Activated T-helper 1 cell treated with anti-CD3 and anti-CD28 coated beads, Interleukin-2, amount 50 U/mL, for 16 hours (primary cell): ENCODE measurements at regions not wholly inside any gene's neighbourhood (a gene's known extent, or its start where the extent isn't known, plus 50 kb on each side); places are given as distances from the start of the nearest gene placed in this dataset.
"Not testable (repeated sequence)": the region's sequence is repeated elsewhere in the genome, so short reads cannot be mapped to it uniquely, and the experiment has no call there.

Experiments
- DNase-seq, 2 donors: peaks; one replicate each; pipeline ENCODE4 v3.0.0-alpha.2; 2020; ENCODE audit warnings: low read depth in 1 of 2, low spot score in 1 of 2

DNA sequence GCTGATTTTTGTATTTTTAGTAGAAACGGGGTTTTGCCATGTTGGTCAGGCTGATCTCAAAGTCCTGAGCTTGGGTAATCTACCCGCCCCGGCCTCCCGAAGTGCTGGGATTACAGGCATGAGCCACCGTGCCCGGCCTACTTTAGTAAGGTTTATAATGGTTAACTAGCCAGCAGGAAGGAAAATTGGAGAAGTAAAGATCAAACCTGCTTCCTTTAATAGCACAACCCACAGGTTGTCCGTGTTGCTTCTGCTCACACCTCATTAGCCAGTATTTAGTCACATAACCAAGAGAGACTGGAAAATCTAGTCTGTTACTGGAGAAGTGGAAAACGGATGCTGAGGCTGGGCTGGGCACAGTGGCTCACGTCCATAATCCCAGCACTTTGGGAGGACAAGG, 51.9 kb upstream of the TBL1XR1 start:
- DNase-seq = no peak

DNA sequence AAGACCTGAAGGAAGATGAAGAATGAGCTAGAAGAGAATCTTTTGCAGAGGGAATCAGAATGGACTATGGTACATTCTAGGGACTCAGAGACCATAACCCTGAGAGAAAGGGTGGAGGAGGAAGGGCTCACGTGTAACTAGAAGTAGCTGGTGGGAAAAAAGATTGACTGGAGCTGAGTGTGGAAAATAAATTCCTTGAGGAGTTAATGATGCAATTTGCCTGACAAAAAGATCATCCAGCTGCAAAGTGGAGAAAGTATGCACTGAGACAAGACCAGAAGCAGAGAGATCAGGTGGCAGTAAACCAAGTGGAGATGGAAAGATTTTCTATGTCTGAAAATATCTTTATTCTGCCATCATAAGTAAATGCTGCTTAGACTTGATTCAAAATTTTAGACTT, 52.9 kb upstream of the TBL1XR1 start:
- DNase-seq = no peak

DNA sequence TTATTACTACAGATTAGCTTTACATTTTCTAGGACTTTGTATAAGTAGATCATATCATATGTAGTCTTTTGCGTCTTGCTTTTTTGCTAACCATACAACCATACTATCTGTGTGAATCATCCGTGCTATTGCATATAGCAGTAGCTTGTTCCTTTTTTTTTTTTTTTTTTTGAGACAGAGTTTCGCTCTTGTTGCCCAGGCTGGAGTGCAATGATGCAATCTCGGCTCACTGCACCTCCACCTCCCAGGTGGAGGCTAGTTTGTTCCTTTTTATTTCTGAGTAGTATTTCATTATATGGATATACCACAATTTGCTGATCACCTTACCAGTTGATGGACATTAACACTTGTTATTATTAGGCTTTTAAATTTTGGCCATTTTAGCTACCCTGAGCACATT, 54.5 kb upstream of the TBL1XR1 start:
- DNase-seq = no peak

DNA sequence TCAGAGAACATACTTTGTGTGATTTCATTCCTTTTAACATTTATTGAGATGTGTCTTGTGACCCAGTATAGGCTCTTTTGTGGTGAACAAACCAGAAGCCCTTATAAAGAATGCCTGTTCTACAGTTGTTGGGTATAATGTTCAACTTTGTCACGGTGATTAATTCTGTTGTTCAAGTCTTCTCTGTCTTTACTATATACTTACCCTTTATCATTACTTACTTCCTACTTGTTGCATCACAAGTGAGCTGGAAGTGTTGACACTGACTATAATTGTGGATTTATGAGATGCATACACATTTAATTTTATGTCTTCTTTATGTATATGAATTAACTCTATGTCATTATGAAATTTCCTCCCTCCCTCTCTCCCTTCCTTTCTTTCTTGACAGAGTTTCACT, 59.7 kb upstream of the TBL1XR1 start:
- no peak for DNase-seq

DNA sequence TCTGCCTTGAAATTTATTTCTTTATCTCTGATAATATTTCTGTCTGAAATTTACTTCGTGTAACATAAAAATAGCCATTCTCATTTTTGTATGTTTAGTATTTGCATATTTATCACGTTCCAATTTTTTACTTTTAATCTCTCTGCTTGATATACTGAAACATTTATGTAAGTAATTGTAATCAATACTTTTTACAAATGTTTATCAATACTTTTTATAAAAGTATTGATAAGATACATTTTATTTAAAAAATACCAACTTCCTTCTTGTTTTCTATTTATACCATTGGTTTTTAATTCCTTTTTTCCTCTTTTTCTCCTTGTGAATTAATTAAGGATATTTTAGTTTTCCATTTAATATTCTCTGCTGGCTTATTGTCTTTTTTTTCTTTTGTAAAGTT, 60.3 kb upstream of the TBL1XR1 start:
- no peak for DNase-seq

DNA sequence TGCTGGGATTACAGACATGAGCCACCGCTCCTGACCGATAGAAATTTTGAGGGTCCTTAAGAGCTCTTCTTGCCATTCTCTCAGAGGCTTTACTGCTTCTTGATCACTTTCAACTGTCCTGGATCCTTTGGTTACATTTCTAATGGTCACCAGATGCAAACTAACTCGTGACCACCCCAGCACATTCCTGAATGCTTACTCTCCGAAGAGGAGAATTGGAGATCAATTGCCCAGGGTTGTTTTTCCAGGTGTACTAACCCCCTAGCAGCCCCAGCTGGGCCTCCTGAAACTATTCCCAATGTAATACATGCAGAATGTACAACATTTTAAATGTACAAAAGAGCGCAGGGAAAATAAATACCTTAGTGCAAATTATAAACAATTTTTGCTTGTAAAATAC, 65.1 kb upstream of the TBL1XR1 start:
- DNase-seq = no peak

DNA sequence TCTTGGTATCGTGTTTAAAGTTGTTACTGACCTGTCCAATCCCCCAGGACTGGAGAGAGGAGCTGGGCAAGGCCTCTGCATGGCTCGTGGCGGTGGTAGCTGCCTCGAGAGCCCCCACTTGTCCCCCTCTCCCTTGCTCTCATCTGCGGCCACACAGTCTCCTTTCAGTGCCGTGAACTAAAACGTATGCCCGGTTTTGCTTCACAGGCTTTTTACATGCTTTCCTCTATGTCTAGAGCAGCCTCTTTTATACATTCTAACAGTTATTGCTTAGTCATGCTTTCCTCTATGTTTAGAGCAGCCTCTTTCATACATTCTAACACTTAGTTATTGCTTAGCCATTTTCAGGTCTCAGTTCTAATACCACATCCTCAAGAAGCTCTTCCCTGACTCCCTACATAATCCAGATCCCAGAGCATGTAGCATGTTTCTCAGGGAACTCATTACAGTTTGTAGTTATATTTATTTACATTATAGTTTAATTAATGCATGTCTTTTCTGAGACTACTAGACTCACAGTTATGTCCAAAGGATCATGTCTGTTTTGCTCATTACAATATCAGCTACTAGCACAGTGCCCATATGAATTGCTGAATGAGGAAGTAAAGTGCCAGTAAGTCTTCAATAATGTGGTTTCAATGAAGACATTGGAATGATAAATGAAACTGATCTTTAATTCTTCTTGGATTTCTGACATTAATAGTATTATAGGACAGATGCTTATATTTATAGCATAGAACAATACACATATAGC, 66.5 kb upstream of the TBL1XR1 start:
- no peak for DNase-seq

DNA sequence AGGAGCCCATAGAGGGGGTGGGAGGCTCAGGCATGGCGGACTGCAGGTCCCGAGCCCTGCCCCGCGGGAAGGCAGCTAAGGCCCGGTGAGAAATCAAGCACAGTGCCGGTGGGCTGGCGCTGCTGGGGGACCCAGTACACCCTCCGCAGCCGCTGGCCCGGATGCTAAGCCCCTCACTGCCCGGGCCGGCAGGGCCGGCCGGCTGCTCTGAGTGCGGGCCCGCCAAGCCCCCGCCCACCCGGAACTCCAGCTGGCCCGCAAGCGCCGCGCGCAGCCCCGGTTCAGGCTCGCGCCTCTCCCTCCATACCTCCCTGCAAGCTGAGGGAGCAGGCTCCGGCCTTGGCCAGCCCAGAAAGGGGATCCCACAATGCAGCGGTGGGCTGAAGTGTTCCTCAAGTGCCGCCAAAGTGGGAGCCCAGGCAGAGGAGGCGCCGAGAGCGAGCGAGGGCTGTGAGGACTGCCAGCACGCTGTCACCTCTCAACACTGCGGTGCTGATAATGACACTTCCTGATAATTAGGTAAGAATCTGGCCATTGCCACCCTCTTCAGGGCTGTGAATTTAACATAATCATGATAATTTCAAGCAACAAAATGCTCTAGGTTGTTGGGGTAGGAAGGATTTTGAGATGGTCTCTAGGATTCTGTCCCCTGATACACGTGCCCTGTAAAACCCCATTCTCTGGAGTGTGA, 74.7 kb upstream of the TBL1XR1 start:
- not testable (repeated sequence) for DNase-seq

DNA sequence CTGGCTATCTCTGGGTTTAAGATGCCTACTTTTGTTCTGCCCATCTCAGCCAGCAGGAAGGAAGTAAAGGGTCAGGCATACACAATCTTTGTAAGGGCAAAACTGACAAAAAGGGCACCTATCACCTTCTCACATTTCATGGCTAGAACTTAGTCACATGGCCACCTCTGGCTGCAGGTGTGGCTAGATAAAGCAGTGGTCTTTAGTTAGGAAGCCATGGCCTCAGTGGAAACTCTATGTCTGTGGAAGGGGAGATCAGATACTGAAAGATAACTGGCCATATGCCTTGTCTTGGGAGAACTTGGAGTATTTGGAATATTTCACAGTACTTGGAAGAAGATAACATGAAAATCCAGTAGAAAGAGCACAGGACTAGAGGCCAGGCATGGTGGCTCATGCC, 80.7 kb upstream of the TBL1XR1 start:
- DNase-seq = no peak

DNA sequence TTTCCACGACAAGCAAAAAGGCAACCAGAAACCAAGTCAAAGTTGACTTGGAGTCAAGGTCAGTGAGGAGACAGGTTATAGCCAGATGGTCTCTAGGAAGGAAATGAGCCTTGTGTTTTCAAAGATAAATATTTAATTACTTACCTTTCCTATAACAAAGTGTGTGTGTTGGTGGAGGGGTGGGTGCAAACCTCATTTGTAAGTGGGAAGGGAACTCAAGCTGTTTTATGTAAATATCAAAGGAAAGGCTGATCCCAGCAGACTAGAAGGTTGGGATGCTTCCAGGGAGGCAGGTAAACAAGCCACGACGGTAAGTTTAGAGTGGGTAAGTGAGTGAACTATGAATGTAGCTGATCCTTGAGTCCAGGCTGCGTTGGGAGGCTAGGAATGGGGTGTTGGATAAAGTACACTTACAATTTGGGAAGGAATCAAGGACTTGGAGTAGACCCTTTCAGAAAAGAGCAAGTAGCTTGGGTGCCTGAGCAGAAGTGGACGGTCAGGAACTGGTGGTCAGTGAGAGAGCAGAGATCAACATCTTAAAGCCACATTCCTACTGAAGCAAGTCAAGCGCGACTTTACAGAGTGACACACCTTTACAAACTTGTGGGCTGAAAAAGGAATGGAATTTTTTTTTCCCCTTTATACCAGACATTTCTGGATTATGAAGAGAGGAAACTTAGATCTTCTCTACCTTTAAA, 82.0 kb upstream of the TBL1XR1 start:
- no peak for DNase-seq

DNA sequence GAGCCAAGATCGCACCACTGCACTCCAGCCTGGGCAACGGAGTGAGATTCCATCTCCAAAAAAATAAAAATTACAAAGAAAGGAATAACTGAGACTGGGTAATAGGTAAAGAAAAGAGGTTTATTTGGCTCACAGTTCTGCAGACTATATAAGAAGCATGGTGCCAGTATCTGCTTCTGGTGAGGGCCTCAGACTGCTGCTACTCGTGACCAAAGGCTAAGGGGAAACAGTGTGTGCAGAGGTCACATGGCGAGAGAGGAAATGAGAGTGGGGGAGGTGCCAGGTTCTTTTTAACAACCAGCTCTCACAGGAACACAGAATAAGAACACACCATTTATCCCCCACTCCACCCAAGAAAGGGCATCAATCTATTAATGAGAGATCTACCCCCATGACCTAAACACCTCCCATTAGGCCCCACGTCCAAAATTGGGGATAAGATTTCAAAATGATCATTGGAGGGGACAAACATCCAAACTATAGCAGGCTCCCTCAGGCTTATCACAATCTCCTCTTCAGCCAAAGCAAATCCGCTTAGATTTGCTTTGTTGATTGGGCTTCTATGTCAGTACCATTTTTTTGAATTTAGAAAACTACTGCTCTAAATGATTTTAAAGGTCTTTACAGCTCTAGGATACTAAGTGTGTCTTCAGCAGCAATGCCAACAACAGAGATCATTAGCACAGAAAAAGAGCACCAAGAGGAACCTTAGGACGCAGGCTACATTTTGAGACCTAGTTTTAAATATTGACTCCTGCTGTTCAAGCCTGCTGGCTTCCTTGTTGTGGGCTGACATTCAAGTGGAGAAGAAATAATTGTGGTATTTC, 84.2 kb upstream of the TBL1XR1 start:
- no peak for DNase-seq

DNA sequence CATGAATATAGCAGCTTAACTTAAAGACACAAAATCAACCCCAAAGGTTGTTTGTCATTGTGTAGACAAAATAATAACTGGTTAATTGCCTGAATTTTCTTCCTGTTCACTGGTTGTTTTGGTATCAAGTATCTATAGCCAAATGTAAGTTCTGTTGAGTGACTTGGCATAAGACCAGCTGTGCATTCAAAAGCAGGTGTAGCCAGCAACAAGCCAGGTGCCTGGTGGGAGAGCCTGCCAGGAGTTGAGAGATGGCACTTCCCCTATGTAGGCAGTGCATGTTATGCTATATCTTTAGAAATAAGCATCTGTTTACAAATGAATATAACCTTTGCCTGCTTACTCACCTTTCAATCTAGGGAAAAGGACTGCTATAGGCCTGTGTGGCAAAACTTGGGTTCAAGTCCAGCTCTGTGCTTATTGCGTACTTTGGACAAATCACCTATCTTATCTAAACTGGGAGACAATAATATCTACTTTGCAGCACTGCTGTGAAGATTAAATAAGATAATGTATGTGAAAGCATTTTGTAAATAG, 84.9 kb upstream of the TBL1XR1 start:
- no peak for DNase-seq

DNA sequence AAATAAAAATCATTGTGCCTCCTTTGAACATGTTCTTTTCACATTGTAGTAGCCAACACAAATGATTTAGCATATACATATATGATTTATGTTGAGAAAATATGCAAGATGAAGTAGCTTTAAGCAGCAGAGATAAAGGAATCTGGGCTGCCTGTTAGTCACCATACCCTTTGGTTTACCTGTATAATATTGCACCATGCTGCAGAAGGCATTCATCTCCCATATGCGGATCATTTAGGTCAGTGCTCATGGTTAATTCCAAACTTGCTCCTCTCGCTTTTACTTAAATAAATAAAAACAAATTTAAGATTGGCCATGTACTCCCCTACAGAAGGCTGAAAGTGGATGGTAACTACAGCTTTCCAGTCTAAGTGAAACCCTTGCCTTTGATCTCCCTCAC, 86.7 kb upstream of the TBL1XR1 start:
- DNase-seq = no peak

DNA sequence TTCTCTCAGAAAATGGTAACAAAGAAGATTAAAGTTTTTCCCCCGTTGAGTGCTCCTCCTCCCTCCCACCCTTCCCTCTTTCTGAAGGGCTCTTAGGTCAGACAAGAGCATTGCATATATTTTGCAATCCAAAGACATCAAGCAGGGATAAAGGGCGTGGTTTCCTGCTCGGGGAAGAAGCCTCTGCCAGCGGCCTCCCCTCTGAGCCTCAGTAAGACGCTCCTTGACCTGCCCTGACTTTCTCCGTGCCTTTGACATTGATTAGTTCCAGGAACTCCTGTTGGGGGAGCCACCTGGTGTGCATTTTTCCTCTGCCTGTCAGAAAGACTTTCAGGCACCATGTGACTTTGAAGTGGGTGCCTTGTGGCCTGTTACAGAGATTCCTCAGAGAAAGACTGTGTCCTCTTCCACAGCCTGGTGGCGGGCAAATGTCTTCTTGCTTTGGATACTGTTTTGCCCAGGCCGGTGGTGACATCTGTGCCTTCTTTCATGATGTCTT, 87.2 kb upstream of the TBL1XR1 start:
- DNase-seq = no peak

DNA sequence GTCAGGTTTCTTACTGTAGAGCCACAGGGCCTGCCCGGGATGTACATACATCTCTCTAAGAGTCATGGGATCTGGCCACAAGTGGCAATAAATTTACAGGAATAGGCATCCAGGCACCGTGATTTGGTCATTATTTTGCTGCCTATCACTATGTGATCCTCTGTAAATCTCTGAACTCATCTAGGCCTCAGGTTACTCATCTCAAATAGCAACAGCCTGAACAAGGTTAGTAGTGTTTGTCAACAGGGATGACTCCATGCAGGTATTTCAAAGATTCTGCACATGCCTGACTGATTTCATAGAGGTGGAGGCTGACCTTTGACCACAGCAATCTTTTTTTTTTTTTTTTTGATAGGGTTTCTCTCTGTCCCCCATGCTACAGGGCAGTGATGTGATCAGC, 88.8 kb upstream of the TBL1XR1 start:
- no peak for DNase-seq

DNA sequence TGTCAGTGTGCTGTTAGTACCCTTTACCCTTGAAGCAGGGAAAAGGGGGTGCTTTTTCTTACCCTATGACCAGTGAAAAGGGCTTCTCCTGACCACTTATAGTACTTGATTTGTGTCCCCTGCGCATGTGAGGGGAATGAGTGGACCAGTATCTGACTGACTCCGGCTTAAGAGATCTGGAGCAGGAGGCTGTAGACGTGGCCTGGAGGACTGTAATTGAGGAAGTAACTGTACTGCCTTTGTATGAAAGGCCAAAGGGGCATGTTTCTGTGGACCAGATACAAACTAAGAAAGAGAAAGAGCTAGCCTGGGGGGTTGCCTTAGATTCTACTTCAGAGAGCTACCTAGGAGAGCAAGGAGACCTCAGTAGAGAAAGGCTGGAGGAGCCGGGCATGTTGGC, 89.9 kb upstream of the TBL1XR1 start:
- DNase-seq = no peak

DNA sequence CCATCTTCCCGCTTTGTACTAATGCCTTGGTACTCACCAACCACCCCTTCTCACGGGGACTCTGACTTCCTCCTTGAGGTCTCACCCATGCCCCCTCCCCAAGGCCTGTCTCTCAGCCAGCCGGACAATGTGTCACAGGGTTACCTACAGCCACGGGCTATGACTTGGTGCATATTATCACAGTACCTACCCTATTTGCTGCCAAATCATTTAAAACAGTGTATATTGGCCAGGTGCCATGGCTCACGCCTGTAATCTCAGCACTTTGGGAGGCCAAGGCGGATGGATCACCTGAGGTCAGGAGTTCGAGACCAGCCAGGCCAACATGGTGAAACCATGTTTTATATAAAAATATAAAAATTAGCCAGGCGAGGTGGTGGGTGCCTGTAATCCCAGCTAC, 93.4 kb upstream of the TBL1XR1 start:
- no peak for DNase-seq

DNA sequence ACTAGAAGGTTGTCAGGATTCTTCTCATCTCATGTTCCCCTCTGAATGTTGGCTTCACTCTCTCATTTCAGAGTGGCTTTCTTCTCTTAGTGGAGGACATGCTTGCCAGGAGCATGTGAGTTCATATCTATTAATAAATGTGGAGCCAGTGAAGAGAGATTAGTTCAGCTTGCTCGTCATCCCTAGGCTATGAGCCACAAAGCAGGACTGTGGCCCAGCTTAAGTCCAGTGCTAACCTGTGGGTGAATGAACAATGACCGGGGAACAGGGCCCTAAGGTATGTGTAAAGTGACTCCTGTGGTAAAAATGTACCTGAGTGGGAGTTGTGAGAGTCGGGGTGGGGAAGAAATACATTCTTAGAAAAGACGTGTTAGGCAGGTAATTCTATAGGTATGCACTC, 96.9 kb upstream of the TBL1XR1 start:
- no peak for DNase-seq

DNA sequence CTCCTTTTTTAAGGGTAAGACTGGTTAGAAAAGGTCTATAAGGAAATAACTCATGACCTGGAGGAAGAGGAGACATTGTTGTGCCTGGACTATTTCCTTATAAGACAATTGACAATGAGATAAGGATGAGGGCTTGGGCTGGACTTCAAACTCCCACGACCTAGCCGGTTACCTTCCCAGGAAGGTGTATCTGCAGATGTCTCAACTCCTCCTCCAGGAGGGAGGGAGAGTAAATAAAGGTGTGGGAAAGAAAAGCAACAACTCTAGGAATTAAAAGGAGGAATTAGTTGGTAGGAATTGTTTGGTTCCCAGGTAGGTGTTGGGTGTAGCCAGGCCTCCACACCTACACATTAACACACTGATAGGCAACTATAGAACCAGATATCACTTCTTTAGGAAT, 97.8 kb upstream of the TBL1XR1 start:
- DNase-seq = no peak

DNA sequence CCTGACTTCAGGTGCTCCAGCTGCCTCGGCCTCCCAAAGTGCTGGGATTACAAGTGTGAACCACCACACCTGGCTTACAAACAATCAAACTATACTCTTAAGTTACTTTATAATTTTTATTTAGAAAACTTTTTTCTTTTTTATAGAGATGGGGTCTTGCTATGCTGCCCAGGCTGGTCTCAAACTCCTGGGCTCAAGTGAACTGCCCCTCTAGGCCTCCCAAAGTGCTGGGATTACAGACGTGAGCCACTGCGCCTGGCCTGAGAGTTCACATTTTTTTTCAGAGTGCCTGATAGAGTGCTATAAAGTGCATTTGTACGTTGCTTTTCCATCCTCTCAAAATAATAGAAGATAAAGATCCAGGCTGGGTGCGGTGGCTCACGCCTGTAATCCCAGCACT, 102.0 kb upstream of the TBL1XR1 start:
- no peak for DNase-seq
